ENCODE measurements at regions not wholly inside any gene's neighbourhood (a gene's known extent, or its start where the extent isn't known, plus 50 kb on each side); places are given as distances from the start of the nearest gene placed in this dataset.

GRCh38 chr5:138654281-138654867, 79.2 kb upstream of the HSPA9 start:
- no peak for TF ChIP-seq CTCF (IDR thresholded peaks at IDR 0.05)
- H3K36me3 ChIP-seq (ENCODE audit: low read depth): no peaks in the 10 kb centered on the region
- no peak overlapping the region for H3K4me3 ChIP-seq
- intact Hi-C loops (cut with DNase I, micrococcal nuclease): no loop called here
- no peaks in the 10 kb centered on the region for H3K9me3 ChIP-seq
- DNase-seq (peak in 2 of 3 donors; percentile 28 to 32), ATAC-seq (peak; percentile 67)
- peaks cover 2% of the 10 kb centered on the region for H3K4me1 ChIP-seq (ENCODE audit: low read depth)

- Histone ChIP-seq H3K36me3 (ENCODE audit: low read depth) (no peaks in the 10 kb centered on the region), H3K9me3 (no peaks in the 10 kb centered on the region), H3K4me3 (no peak overlapping the region), H3K4me1 (ENCODE audit: low read depth) (peaks cover 2% of the 10 kb centered on the region)
- intact Hi-C loops (cut with DNase I, micrococcal nuclease): no loop called here
- TF ChIP-seq CTCF (IDR thresholded peaks at IDR 0.05): no peak
- ATAC-seq (no peak), DNase-seq (no peak)
These were observed 78.3 kb upstream of the HSPA9 start for GRCh38 chr5:138653502-138653901.

GRCh38 chr5:138651767-138652117, 76.5 kb upstream of the HSPA9 start:
- Histone ChIP-seq H3K9me3 (no peaks in the 10 kb centered on the region), H3K36me3 (ENCODE audit: low read depth) (no peaks in the 10 kb centered on the region), H3K4me1 (ENCODE audit: low read depth) (peaks cover 2% of the 10 kb centered on the region), H3K4me3 (no peak overlapping the region)
- ATAC-seq: no peak
- DNase-seq: no peak
- TF ChIP-seq CTCF (IDR thresholded peaks at IDR 0.05): no peak
- intact Hi-C loops (cut with DNase I, micrococcal nuclease): no loop called here

GRCh38 chr5:138651058-138651766, 76.0 kb upstream of the HSPA9 start:
- Histone ChIP-seq H3K36me3 (ENCODE audit: low read depth) (no peaks in the 10 kb centered on the region), H3K4me1 (ENCODE audit: low read depth) (peaks cover 2% of the 10 kb centered on the region), H3K9me3 (no peaks in the 10 kb centered on the region), H3K4me3 (no peak overlapping the region)
- no peak for TF ChIP-seq CTCF (IDR thresholded peaks at IDR 0.05)
- ATAC-seq (no peak), DNase-seq (no peak)
- intact Hi-C loops (cut with DNase I, micrococcal nuclease): no loop called here

- ATAC-seq (no peak), DNase-seq (no peak)
- H3K4me1 ChIP-seq (ENCODE audit: low read depth): peaks cover 2% of the 10 kb centered on the region
- H3K9me3 ChIP-seq: no peaks in the 10 kb centered on the region
- H3K36me3 ChIP-seq (ENCODE audit: low read depth): no peaks in the 10 kb centered on the region
- intact Hi-C loops (cut with DNase I, micrococcal nuclease): no loop called here
- no peak for TF ChIP-seq CTCF (IDR thresholded peaks at IDR 0.05)
- H3K4me3 ChIP-seq: no peak overlapping the region
These were observed 75.0 kb upstream of the HSPA9 start for GRCh38 chr5:138650196-138650595.

All from mucosa of descending colon (tissue), 3 donors.